Smooth muscle cell (in vitro differentiated cells): ENCODE measurements at regions not wholly inside any gene's neighbourhood (a gene's known extent, or its start where the extent isn't known, plus 50 kb on each side); places are given as distances from the start of the nearest gene placed in this dataset.

Source experiments
- DNase-seq: peaks from one replicate; lab custom pipeline; 2025; ENCODE audit not compliant: unreplicated experiment; lab: John Stamatoyannopoulos, UW
- H2AFZ ChIP-seq: fragments of 200-600 bp; sonication (generic); 2 replicates; pipeline ENCODE4 v1.6.0; 2016; ENCODE audit warnings: antibody characterized with exemption, low read depth, mild to moderate bottlenecking
- H3F3A ChIP-seq: fragments of 200-600 bp; sonication (generic); 2 replicates; pipeline ENCODE4 v1.6.0; 2017; ENCODE audit warnings: antibody characterized with exemption, low read depth
- H3K27ac ChIP-seq: fragments of 200-600 bp; sonication (generic); 2 replicates; pipeline ENCODE4 v1.5.1; 2016; ENCODE audit warnings: low read depth, mild to moderate bottlenecking
- H3K27me3 ChIP-seq: fragments of 200-600 bp; sonication (generic); 2 replicates; pipeline ENCODE4 v1.6.1; 2016; ENCODE audit warnings: low read depth, mild to moderate bottlenecking
- H3K36me3 ChIP-seq: fragments of 200-600 bp; sonication (generic); 2 replicates; pipeline ENCODE4 v1.5.1; 2016; ENCODE audit warnings: low read depth
- H3K4me1 ChIP-seq: fragments of 200-600 bp; sonication (generic); 2 replicates; pipeline ENCODE4 v1.5.1; 2016; ENCODE audit warnings: low read depth
- H3K4me2 ChIP-seq: fragments of 200-600 bp; sonication (generic); 2 replicates; pipeline ENCODE4 v1.6.0; 2016; ENCODE audit warnings: mild to moderate bottlenecking
- H3K4me3 ChIP-seq: fragments of 200-600 bp; sonication (generic); 2 replicates; pipeline ENCODE4 v1.5.1; 2016; ENCODE audit warnings: mild to moderate bottlenecking
- H3K79me2 ChIP-seq: fragments of 200-600 bp; sonication (generic); 2 replicates; pipeline ENCODE4 v1.6.0; 2016; ENCODE audit warnings: low read depth, mild to moderate bottlenecking
- H3K9ac ChIP-seq: fragments of 200-600 bp; sonication (generic); 2 replicates; pipeline ENCODE4 v1.6.0; 2016; ENCODE audit warnings: low read depth
- H3K9me3 ChIP-seq: fragments of 200-600 bp; sonication (generic); replicated peaks from 2 replicates; pipeline ENCODE4 v1.5.1; 2016; ENCODE audit warnings: low read depth
- H4K20me1 ChIP-seq: fragments of 200-600 bp; sonication (generic); 2 replicates; pipeline ENCODE4 v1.6.0; 2016; ENCODE audit warnings: low read depth
- CTCF ChIP-seq: fragments of 200-600 bp; sonication (generic); IDR thresholded peaks from 2 replicates; pipeline ENCODE4 v1.5.1; 2017; ENCODE audit warnings: borderline replicate concordance, mild to moderate bottlenecking, antibody characterized with exemption; ENCODE audit not compliant: insufficient read depth, poor library complexity, severe bottlenecking
- WGBS: methylation state at CpG from one replicate; pipeline ENCODE4 v1.1.7; 2016; ENCODE audit warnings: low lambda C conversion rate; 5-methylcytosine and 5-hydroxymethylcytosine counted together

DNA sequence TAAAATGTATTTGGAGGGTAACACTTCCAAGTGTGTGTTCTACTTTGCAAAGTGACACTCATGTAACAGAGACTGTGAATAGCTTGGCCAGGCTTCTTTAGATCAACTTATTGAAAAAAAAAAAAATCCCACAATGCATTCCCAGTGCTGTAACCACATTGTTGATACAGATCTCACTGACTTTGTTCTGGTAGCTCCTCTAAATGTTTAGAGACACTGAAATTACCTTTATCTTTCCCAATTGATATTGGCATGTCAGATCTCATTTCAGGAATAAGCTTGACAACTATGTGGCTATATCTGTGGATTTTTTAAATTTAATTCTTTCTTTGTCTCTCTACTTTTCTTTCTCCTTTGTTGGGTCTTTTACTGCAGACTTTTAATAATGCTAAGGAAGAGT lies 1018.9 kb upstream of the PRMT6 start:
- H2AFZ ChIP-seq: no peak overlapping the region
- H4K20me1 ChIP-seq: no peaks in the 10 kb centered on the region
- no peak overlapping the region for H3K4me3 ChIP-seq
- H3K36me3 ChIP-seq: no peaks in the 10 kb centered on the region
- H3K4me2 ChIP-seq: no peak overlapping the region
- H3K79me2 ChIP-seq: no peaks in the 10 kb centered on the region
- no peak for TF ChIP-seq CTCF
- no peak for DNase-seq
- H3F3A ChIP-seq: no peaks in the 10 kb centered on the region
- no peaks in the 10 kb centered on the region for H3K4me1 ChIP-seq
- H3K27me3 ChIP-seq: no peaks in the 10 kb centered on the region
- no peaks in the 10 kb centered on the region for H3K9me3 ChIP-seq
- H3K27ac ChIP-seq: no peak overlapping the region
- H3K9ac ChIP-seq: no peak overlapping the region

DNA sequence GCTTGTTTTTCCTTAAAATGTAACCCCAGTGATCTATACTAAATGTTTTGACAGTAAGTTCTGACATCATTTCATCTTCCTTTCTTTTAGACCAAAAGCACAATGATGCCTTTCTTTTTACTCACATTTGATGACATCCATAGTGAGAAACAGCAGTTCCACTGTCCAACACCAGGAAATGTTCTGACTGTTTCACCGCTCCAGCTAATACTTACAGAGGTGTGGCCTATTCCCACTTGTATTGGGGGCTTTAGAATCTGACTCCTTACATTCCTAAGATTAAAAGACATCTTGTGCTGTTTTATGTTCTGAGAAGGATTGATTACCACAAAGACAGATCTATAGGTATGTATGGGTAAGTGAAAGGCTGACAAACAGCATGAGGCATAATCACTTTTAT lies 1018.2 kb upstream of the PRMT6 start:
- no peak overlapping the region for H3K4me2 ChIP-seq
- H3K9ac ChIP-seq: no peak overlapping the region
- no peaks in the 10 kb centered on the region for H4K20me1 ChIP-seq
- WGBS: 64% methylated on average over 1 of the region's 1 CpG
- H3K27me3 ChIP-seq: no peaks in the 10 kb centered on the region
- no peak overlapping the region for H2AFZ ChIP-seq
- H3K9me3 ChIP-seq: no peaks in the 10 kb centered on the region
- H3K79me2 ChIP-seq: no peaks in the 10 kb centered on the region
- H3K36me3 ChIP-seq: no peaks in the 10 kb centered on the region
- H3K4me1 ChIP-seq: no peaks in the 10 kb centered on the region
- TF ChIP-seq CTCF: no peak
- H3K27ac ChIP-seq: no peak overlapping the region
- H3F3A ChIP-seq: no peaks in the 10 kb centered on the region
- no peak overlapping the region for H3K4me3 ChIP-seq
- no peak for DNase-seq

- Histone ChIP-seq H3K9me3 (no peaks in the 10 kb centered on the region), H3K27me3 (no peaks in the 10 kb centered on the region), H3K9ac (no peak overlapping the region), H3K4me3 (no peak overlapping the region), H3K36me3 (no peaks in the 10 kb centered on the region), H3K79me2 (no peaks in the 10 kb centered on the region), H3K4me1 (no peaks in the 10 kb centered on the region), H2AFZ (no peak overlapping the region), H3K27ac (no peak overlapping the region), H3F3A (no peaks in the 10 kb centered on the region), H4K20me1 (no peaks in the 10 kb centered on the region), H3K4me2 (no peak overlapping the region)
- DNase-seq: no peak
- TF ChIP-seq CTCF: no peak
- 96% methylated on average over 2 of the region's 2 CpGs for WGBS
Measured at GRCh38 chr1:106043971-106044370, 1012.5 kb upstream of the PRMT6 start.

GRCh38 chr1:106047210-106047609 lies 1009.3 kb upstream of the PRMT6 start:
- Histone ChIP-seq H3K4me2 (no peak overlapping the region), H3K27ac (no peak overlapping the region), H3K4me1 (no peaks in the 10 kb centered on the region), H3K9ac (no peak overlapping the region), H3K27me3 (no peaks in the 10 kb centered on the region), H4K20me1 (no peaks in the 10 kb centered on the region), H3K36me3 (no peaks in the 10 kb centered on the region), H3K9me3 (no peaks in the 10 kb centered on the region), H2AFZ (no peak overlapping the region), H3K4me3 (no peak overlapping the region), H3F3A (no peaks in the 10 kb centered on the region), H3K79me2 (no peaks in the 10 kb centered on the region)
- 86% methylated on average over 3 of the region's 3 CpGs for WGBS
- TF ChIP-seq CTCF: no peak
- DNase-seq: no peak
